Endothelial cell of umbilical vein (primary cell): ENCODE measurements at regions not wholly inside any gene's neighbourhood (a gene's known extent, or its start where the extent isn't known, plus 50 kb on each side); places are given as distances from the start of the nearest gene placed in this dataset.

Experiments used
- BruUV-seq: library from RNA; stranded (reverse); fragments of 400-500 nt; replicated peaks from 2 replicates; lab custom pipeline; 2021; lab: Mats Ljungman, UMichigan
- CTCF ChIA-PET: fragments of 300-600, 350-600 bp; sonication (Branson Sonifier 250); formaldehyde crosslinking; loops from one replicate; lab custom pipeline; 2021; ENCODE audit warnings: antibody characterized with exemption, inconsistent platforms; lab: Charles Lee
- POLR2A ChIA-PET: fragments of 300-600, 350-600 bp; sonication (Branson Sonifier 250); formaldehyde crosslinking; loops from one replicate; lab custom pipeline; 2021; ENCODE audit warnings: antibody characterized with exemption, inconsistent platforms; lab: Charles Lee
- DNase-seq: peaks from one replicate; pipeline ENCODE4 v3.0.0-alpha.2; 2011; ENCODE audit warnings: low read depth, low spot score
- FAIRE-seq: peaks from 2 replicates; lab custom pipeline; 2011; peaks lifted over from hg19 to GRCh38; lab: Jason Lieb, UNC
- H2AFZ ChIP-seq: 2 replicates; pipeline ENCODE4 v1.6.0; 2012; ENCODE audit warnings: low read depth, low read length, control low read depth, inconsistent platforms
- H3K27ac ChIP-seq: 2 replicates; pipeline ENCODE4 v1.5.1; 2011; ENCODE audit warnings: low read depth, mild to moderate bottlenecking, control low read depth, low read length, moderate library complexity; ENCODE audit not compliant: insufficient read depth
- H3K27me3 ChIP-seq, 2 experiments: 2 replicates each; pipeline versions ENCODE4 v1.6.0 to v1.6.1; 2011; ENCODE audit warnings: low read length in 2 of 2, mixed read lengths in 1 of 2; ENCODE audit not compliant: control insufficient read depth in 2 of 2, insufficient read depth in 2 of 2
- H3K36me3 ChIP-seq, 2 experiments: 2 replicates in 1 of 2; 3 replicates in 1 of 2; pipeline ENCODE4 v1.5.1; 2011; ENCODE audit warnings: low read length in 2 of 2, mild to moderate bottlenecking in 1 of 2, moderate library complexity in 1 of 2; ENCODE audit not compliant: control insufficient read depth in 2 of 2, insufficient read depth in 2 of 2; ENCODE audit errors: extremely low read depth in 1 of 2
- H3K4me1 ChIP-seq: 3 replicates; pipeline ENCODE4 v1.5.1; 2011; ENCODE audit warnings: mild to moderate bottlenecking, low read length; ENCODE audit not compliant: control insufficient read depth, insufficient read depth; ENCODE audit errors: extremely low read depth
- H3K4me2 ChIP-seq: 2 replicates; pipeline ENCODE4 v1.6.1; 2011; ENCODE audit warnings: low read length, control low read depth, mixed read lengths; ENCODE audit not compliant: insufficient read depth
- H3K4me3 ChIP-seq, 3 experiments: fragments of 200-600 bp in 1 of 3; sonication (generic), shearing (Covaris generic) in 1 of 3; replicated peaks in 1 of 3; 2 replicates each; pipeline ENCODE4 v1.5.1; 2011 to 2016; ENCODE audit warnings: control low read depth in 3 of 3, low read length in 3 of 3, mild to moderate bottlenecking in 2 of 3, inconsistent platforms in 1 of 3, low read depth in 1 of 3, moderate library complexity in 1 of 3; ENCODE audit not compliant: insufficient read depth in 1 of 3
- H3K79me2 ChIP-seq: 2 replicates; pipeline ENCODE4 v1.6.0; 2012; ENCODE audit warnings: low read length, inconsistent platforms; ENCODE audit not compliant: control insufficient read depth, insufficient read depth
- H3K9ac ChIP-seq: replicated peaks from 2 replicates; pipeline ENCODE3; 2011; ENCODE audit warnings: low read length, control low read depth; ENCODE audit not compliant: insufficient read depth; ENCODE audit errors: extremely low read depth
- H3K9me1 ChIP-seq: replicated peaks from 3 replicates; pipeline ENCODE4 v1.6.0; 2011; ENCODE audit warnings: mild to moderate bottlenecking, low read length; ENCODE audit not compliant: control insufficient read depth, insufficient read depth; ENCODE audit errors: extremely low read depth
- H3K9me3 ChIP-seq: replicated peaks from 2 replicates; pipeline ENCODE4 v1.5.1; 2012; ENCODE audit warnings: low read length, inconsistent platforms; ENCODE audit not compliant: control insufficient read depth, insufficient read depth
- H4K20me1 ChIP-seq: replicated peaks from 2 replicates; pipeline ENCODE3; 2011; ENCODE audit warnings: mild to moderate bottlenecking, low read length; ENCODE audit not compliant: control insufficient read depth, insufficient read depth; ENCODE audit errors: extremely low read depth
- EZH2 ChIP-seq: IDR thresholded peaks from 2 replicates; pipeline ENCODE4 v1.6.1; 2012; ENCODE audit warnings: borderline replicate concordance, low read depth, mild to moderate bottlenecking, moderate library complexity, low read length, inconsistent platforms; ENCODE audit not compliant: severe bottlenecking
- FOS ChIP-seq: IDR thresholded peaks from 2 replicates; pipeline ENCODE4 v1.6.1; 2011; ENCODE audit warnings: mild to moderate bottlenecking, low read length, moderate library complexity, borderline replicate concordance; ENCODE audit not compliant: insufficient read depth
- GATA2 ChIP-seq: IDR thresholded peaks from 2 replicates; pipeline ENCODE4 v1.7.0; 2011; ENCODE audit warnings: low read depth, mild to moderate bottlenecking, moderate library complexity, mixed read lengths, low read length; ENCODE audit not compliant: insufficient read length, insufficient read depth
- JUN ChIP-seq: IDR thresholded peaks from 2 replicates; pipeline ENCODE4 v1.6.1; 2011; ENCODE audit warnings: borderline replicate concordance, low read depth; ENCODE audit not compliant: insufficient read length, insufficient read depth
- MYC ChIP-seq: IDR thresholded peaks from one replicate; pipeline ENCODE4 v1.6.1; 2011; ENCODE audit warnings: mild to moderate bottlenecking, low read depth, low read length
- POLR2A ChIP-seq: IDR thresholded peaks from 2 replicates; pipeline ENCODE4 v1.6.1; 2012; ENCODE audit warnings: low read depth, mild to moderate bottlenecking, control low read depth, low read length
- POLR2AphosphoS5 ChIP-seq: IDR thresholded peaks from 2 replicates; pipeline ENCODE4 v1.6.1; 2012; ENCODE audit warnings: low read depth, mild to moderate bottlenecking, control low read depth, low read length, moderate library complexity; ENCODE audit not compliant: insufficient read depth
- dilution Hi-C: fragments of 300-500 bp; cut with MboI; formaldehyde crosslinking; loops from one replicate; pipeline ENCODE4 v1.15.0; 2019; ENCODE audit warnings: low sequenced_read_pairs; ENCODE audit not compliant: extremely low pct_ligation_motif_present
- intact Hi-C: fragments of 100-400 bp; cut with micrococcal nuclease; formaldehyde crosslinking; loops from one replicate; pipeline ENCODE4 v1.10.0; 2022
- TF ChIP-seq, protein P1 (sequence below), 2 donors: IDR thresholded peaks; 1 replicate in 1 of 2; 2 replicates in 1 of 2; pipeline ENCODE4 v1.5.1; 2011; ENCODE audit warnings: low read length in 2 of 2, mild to moderate bottlenecking in 2 of 2, moderate library complexity in 2 of 2, control low read depth in 1 of 2, inconsistent platforms in 1 of 2, low read depth in 1 of 2; ENCODE audit not compliant: insufficient read depth in 1 of 2; ENCODE audit errors: extremely low read depth in 1 of 2
- TF ChIP-seq, protein P2 (sequence below): IDR thresholded peaks from 2 replicates; pipeline ENCODE4 v1.6.1; 2011; ENCODE audit not compliant: insufficient read depth, insufficient read length

GRCh38 chr5:39826051-39826450, 401.3 kb upstream of the DAB2 start:
- Histone ChIP-seq H3K9me3 (no peaks in the 10 kb centered on the region), H3K4me2 (no peak overlapping the region), H4K20me1 (no peaks in the 10 kb centered on the region), H3K27ac (no peak overlapping the region), H2AFZ (no peak overlapping the region), H3K4me1 (no peaks in the 10 kb centered on the region), H3K9me1 (no peaks in the 10 kb centered on the region), H3K79me2 (no peaks in the 10 kb centered on the region), H3K36me3 (no peaks in the 10 kb centered on the region), H3K4me3 (no peak overlapping the region), H3K27me3 (no peaks in the 10 kb centered on the region), H3K9ac (no peak overlapping the region)
- no peak for FAIRE-seq
- TF ChIP-seq FOS (no peak), POLR2A (no peak), GATA2 (no peak), MYC (no peak), JUN (no peak), EZH2 (no peak), POLR2AphosphoS5 (no peak)
- TF ChIP-seq, protein P1, sequence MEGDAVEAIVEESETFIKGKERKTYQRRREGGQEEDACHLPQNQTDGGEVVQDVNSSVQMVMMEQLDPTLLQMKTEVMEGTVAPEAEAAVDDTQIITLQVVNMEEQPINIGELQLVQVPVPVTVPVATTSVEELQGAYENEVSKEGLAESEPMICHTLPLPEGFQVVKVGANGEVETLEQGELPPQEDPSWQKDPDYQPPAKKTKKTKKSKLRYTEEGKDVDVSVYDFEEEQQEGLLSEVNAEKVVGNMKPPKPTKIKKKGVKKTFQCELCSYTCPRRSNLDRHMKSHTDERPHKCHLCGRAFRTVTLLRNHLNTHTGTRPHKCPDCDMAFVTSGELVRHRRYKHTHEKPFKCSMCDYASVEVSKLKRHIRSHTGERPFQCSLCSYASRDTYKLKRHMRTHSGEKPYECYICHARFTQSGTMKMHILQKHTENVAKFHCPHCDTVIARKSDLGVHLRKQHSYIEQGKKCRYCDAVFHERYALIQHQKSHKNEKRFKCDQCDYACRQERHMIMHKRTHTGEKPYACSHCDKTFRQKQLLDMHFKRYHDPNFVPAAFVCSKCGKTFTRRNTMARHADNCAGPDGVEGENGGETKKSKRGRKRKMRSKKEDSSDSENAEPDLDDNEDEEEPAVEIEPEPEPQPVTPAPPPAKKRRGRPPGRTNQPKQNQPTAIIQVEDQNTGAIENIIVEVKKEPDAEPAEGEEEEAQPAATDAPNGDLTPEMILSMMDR (IDR thresholded peaks at IDR 0.05; ENCODE audit: extremely low read depth in 1 of 2, insufficient read depth in 1 of 2, low read depth in 1 of 2, low read length in 2 of 2), result no peak
- TF ChIP-seq, protein P2, sequence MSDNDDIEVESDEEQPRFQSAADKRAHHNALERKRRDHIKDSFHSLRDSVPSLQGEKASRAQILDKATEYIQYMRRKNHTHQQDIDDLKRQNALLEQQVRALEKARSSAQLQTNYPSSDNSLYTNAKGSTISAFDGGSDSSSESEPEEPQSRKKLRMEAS, result no peak
- intact Hi-C loops (no loop called here), dilution Hi-C loops (no loop called here)
- no TSS peak for BruUV-seq
- POLR2A ChIA-PET, result no interaction called here
- CTCF ChIA-PET, result interaction anchor here (1.5 to 2.1 kb wide), 3 partner anchors 10 to 21 kb away, joined by 3 to 10 read pairs (median 4); no protein-coding TSS in a partner anchor
- DNase-seq, result no peak
